Parathyroid adenoma (tissue), 2 donors: ENCODE measurements at regions not wholly inside any gene's neighbourhood (a gene's known extent, or its start where the extent isn't known, plus 50 kb on each side); places are given as distances from the start of the nearest gene placed in this dataset.

Experiments used
- H2AFZ ChIP-seq: fragments of 300-600 bp; sonication (generic); one replicate; pipeline ENCODE4 v1.7.0; 2017; ENCODE audit warnings: antibody characterized with exemption, mild to moderate bottlenecking
- H3K27ac ChIP-seq: fragments of 300-600 bp; sonication (generic); one replicate; pipeline ENCODE4 v1.7.0; 2017
- H3K27me3 ChIP-seq: fragments of 300-600 bp; sonication (generic); one replicate; pipeline ENCODE4 v1.7.0; 2017; ENCODE audit warnings: low read length; ENCODE audit not compliant: control insufficient read depth, insufficient read depth
- H3K36me3 ChIP-seq: fragments of 300-600 bp; sonication (generic); one replicate; pipeline ENCODE4 v1.7.0; 2017; ENCODE audit warnings: low read length; ENCODE audit not compliant: control insufficient read depth, insufficient read depth
- H3K4me1 ChIP-seq: fragments of 300-600 bp; sonication (generic); one replicate; pipeline ENCODE4 v1.7.0; 2017; ENCODE audit warnings: control low read depth
- H3K4me2 ChIP-seq: fragments of 300-600 bp; sonication (generic); one replicate; pipeline ENCODE4 v1.7.0; 2017; ENCODE audit warnings: low read length
- H3K4me3 ChIP-seq: fragments of 300-600 bp; sonication (generic); one replicate; pipeline ENCODE4 v1.7.0; 2017; ENCODE audit warnings: low read depth, low read length
- H3K79me2 ChIP-seq: fragments of 300-600 bp; sonication (generic); one replicate; pipeline ENCODE4 v1.7.0; 2017; ENCODE audit warnings: control low read depth
- H3K9ac ChIP-seq: fragments of 300-600 bp; sonication (generic); one replicate; pipeline ENCODE4 v1.7.0; 2017; ENCODE audit warnings: mild to moderate bottlenecking
- H3K9me3 ChIP-seq: fragments of 300-600 bp; sonication (generic); one replicate; pipeline ENCODE4 v1.7.0; 2017; ENCODE audit warnings: low read length; ENCODE audit not compliant: control insufficient read depth
- TF ChIP-seq, protein P1 (sequence below): fragments of 300-600 bp; sonication (generic); IDR thresholded peaks from one replicate; pipeline ENCODE4 v1.7.0; 2017; ENCODE audit warnings: antibody characterized with exemption, mild to moderate bottlenecking
- donor health status: primary hyperparathyroidism.

DNA sequence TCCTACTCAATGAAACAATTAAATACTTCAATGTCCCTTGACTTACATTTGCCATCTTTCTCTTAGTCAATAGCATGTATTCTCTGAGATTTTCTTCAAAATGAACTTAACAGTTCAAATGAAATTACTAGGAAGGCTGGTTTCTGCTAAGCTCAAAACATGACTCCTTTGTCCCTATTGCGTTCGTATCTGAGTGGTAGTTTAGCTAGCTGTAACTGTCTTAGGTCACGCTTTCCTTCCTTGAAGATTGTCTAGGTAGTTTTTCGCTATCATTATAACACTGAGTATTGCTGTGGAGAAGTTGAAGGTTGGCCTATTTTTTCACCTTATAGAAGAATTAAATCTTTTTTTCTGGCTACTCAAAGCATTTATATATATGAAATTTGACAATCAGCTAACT is 1535.2 kb downstream of the PLA2G4A start:
- no peaks in the 10 kb centered on the region for H3K79me2 ChIP-seq
- H3K27ac ChIP-seq = no peak overlapping the region
- TF ChIP-seq, protein P1, sequence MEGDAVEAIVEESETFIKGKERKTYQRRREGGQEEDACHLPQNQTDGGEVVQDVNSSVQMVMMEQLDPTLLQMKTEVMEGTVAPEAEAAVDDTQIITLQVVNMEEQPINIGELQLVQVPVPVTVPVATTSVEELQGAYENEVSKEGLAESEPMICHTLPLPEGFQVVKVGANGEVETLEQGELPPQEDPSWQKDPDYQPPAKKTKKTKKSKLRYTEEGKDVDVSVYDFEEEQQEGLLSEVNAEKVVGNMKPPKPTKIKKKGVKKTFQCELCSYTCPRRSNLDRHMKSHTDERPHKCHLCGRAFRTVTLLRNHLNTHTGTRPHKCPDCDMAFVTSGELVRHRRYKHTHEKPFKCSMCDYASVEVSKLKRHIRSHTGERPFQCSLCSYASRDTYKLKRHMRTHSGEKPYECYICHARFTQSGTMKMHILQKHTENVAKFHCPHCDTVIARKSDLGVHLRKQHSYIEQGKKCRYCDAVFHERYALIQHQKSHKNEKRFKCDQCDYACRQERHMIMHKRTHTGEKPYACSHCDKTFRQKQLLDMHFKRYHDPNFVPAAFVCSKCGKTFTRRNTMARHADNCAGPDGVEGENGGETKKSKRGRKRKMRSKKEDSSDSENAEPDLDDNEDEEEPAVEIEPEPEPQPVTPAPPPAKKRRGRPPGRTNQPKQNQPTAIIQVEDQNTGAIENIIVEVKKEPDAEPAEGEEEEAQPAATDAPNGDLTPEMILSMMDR = no peak
- no peak overlapping the region for H2AFZ ChIP-seq
- H3K9ac ChIP-seq = no peak overlapping the region
- no peaks in the 10 kb centered on the region for H3K36me3 ChIP-seq
- no peaks in the 10 kb centered on the region for H3K4me1 ChIP-seq
- H3K9me3 ChIP-seq = no peaks in the 10 kb centered on the region
- H3K4me3 ChIP-seq = no peak overlapping the region
- H3K4me2 ChIP-seq = no peak overlapping the region
- H3K27me3 ChIP-seq = no peaks in the 10 kb centered on the region

DNA sequence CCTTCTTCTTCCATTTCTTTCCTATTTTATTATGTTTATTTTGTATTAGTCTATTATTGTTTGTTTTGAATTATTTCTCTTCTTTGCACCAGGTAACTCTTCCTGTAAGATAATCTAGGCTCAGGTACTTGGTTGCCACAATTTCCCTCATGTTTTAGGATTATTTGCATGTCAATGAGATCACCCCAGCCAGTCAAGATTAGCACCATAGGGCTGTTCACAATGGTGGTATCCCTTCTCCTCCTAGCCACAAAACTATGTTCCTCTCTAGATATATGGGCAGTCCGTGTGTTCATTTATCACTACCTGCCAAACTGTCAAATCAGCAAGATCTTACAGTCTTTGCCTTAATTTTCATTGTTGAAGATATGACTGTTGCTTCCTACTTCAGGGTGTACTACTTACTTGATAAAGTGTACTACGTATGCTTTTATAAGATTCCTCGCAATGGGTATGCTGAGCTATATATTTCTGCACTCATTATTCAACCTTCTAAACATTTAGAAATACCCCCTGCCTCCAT is 1536.2 kb downstream of the PLA2G4A start:
- H3K27ac ChIP-seq = no peak overlapping the region
- no peak overlapping the region for H3K4me3 ChIP-seq
- no peaks in the 10 kb centered on the region for H3K4me1 ChIP-seq
- TF ChIP-seq, protein P1 = no peak
- no peak overlapping the region for H3K4me2 ChIP-seq
- no peak overlapping the region for H3K9ac ChIP-seq
- no peaks in the 10 kb centered on the region for H3K36me3 ChIP-seq
- H3K79me2 ChIP-seq = no peaks in the 10 kb centered on the region
- H3K27me3 ChIP-seq = no peaks in the 10 kb centered on the region
- H3K9me3 ChIP-seq = no peaks in the 10 kb centered on the region
- no peak overlapping the region for H2AFZ ChIP-seq

DNA sequence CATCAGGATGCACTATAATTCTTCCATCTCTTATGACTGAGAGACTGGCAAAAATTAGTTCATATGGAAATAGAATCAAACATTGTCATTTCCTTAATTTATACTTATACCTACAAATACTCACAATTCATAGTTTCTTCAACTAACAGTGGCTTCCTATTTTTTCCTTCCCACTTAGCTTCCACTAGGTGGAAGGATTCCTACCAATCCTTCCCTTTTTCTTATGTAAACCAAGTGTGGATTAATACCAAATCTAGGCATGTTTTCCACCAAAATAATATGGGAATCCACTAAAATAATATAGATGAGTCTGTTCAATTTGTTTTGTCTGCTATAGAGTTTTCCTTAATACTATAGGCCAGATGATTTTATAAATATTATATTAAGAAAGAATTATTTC is 1537.1 kb downstream of the PLA2G4A start:
- Histone ChIP-seq H3K4me1 (no peaks in the 10 kb centered on the region), H3K79me2 (no peaks in the 10 kb centered on the region), H2AFZ (no peak overlapping the region), H3K36me3 (no peaks in the 10 kb centered on the region), H3K4me2 (no peak overlapping the region), H3K27me3 (no peaks in the 10 kb centered on the region), H3K9me3 (no peaks in the 10 kb centered on the region), H3K4me3 (no peak overlapping the region), H3K27ac (no peak overlapping the region), H3K9ac (no peak overlapping the region)
- TF ChIP-seq, protein P1 = no peak

DNA sequence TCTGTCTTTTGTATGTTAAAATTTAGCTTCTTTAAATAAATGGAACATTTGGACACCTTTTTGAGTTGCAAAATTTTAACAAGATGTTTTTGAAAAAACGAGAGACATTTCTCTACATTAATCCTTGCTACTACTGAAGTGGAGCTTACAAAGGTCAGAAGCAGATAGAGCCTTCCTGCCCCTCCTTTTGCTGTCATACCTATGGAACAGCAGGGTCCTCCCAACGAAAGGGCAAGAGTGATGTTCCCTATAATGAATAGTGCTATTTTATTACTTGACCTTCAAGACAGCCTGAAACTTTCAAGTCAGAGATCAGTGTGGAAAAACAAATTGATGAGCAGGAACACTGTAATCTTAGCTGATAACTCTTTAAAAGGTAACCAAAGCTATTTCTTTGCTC is 1538.9 kb downstream of the PLA2G4A start:
- Histone ChIP-seq H3K9ac (no peak overlapping the region), H3K4me3 (no peak overlapping the region), H3K27ac (no peak overlapping the region), H3K36me3 (no peaks in the 10 kb centered on the region), H3K4me2 (no peak overlapping the region), H2AFZ (no peak overlapping the region), H3K79me2 (no peaks in the 10 kb centered on the region), H3K4me1 (no peaks in the 10 kb centered on the region), H3K9me3 (no peaks in the 10 kb centered on the region), H3K27me3 (no peaks in the 10 kb centered on the region)
- TF ChIP-seq, protein P1 = no peak

DNA sequence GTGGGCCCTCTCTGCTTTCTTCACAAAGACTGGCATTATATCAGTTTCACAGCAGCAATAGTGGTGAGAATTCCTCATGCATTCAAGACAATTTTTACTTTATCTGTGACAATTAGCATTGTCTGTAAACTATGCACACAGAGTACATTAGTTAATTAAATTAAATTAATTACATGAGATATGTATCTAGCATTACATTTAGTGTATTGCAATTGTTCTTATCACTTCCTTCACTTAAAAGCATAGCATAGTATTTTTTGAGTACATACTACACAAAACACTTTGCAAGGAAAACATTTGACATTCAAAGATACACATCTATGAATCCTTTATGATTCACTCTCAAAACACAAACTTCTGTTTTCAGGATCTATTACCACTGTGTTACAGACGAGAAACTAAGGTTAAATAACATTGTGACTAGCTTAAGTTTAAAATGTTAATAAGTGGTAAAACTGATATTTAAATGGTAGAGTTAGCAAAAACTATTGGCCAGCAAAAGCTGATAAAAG is 1542.6 kb downstream of the PLA2G4A start:
- Histone ChIP-seq H3K27ac (no peak overlapping the region), H2AFZ (no peak overlapping the region), H3K27me3 (no peaks in the 10 kb centered on the region), H3K4me2 (no peak overlapping the region), H3K4me1 (no peaks in the 10 kb centered on the region), H3K9me3 (no peaks in the 10 kb centered on the region), H3K4me3 (no peak overlapping the region), H3K36me3 (no peaks in the 10 kb centered on the region), H3K79me2 (no peaks in the 10 kb centered on the region), H3K9ac (no peak overlapping the region)
- TF ChIP-seq, protein P1 = no peak
